ENCODE measurements at regions not wholly inside any gene's neighbourhood (a gene's known extent, or its start where the extent isn't known, plus 50 kb on each side); places are given as distances from the start of the nearest gene placed in this dataset.

DNA sequence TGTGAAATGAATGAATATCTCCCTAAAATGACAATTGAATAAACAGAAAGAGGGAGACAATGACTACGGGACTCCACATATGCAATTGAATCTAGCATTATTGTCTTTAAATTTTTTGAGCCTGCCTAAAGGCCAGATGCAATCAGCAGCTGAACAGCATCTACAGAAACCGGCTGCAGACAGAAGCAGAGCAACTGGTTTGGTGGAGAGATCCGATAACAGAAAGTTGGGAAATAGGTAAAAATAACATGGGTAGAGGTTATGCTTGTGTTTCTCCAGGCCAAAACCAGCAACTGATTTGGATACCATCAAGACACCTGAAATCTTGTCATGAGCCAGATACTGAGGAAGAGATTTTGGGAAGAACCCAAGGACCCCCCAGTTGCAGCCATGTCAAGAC is 146.6 kb downstream of the ZNF33B start (continued):
- TF ChIP-seq, protein P1, sequence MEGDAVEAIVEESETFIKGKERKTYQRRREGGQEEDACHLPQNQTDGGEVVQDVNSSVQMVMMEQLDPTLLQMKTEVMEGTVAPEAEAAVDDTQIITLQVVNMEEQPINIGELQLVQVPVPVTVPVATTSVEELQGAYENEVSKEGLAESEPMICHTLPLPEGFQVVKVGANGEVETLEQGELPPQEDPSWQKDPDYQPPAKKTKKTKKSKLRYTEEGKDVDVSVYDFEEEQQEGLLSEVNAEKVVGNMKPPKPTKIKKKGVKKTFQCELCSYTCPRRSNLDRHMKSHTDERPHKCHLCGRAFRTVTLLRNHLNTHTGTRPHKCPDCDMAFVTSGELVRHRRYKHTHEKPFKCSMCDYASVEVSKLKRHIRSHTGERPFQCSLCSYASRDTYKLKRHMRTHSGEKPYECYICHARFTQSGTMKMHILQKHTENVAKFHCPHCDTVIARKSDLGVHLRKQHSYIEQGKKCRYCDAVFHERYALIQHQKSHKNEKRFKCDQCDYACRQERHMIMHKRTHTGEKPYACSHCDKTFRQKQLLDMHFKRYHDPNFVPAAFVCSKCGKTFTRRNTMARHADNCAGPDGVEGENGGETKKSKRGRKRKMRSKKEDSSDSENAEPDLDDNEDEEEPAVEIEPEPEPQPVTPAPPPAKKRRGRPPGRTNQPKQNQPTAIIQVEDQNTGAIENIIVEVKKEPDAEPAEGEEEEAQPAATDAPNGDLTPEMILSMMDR (IDR thresholded peaks at IDR 0.05; ENCODE audit: low read depth, low read length, missing input control), result no peak
- TF ChIP-seq RXRA (IDR thresholded peaks at IDR 0.05) (no peak), SP1 (IDR thresholded peaks at IDR 0.05) (no peak), RAD21 (IDR thresholded peaks at IDR 0.05) (no peak), TAF1 (conservative IDR thresholded peaks at IDR 0.05) (no peak)

DNA sequence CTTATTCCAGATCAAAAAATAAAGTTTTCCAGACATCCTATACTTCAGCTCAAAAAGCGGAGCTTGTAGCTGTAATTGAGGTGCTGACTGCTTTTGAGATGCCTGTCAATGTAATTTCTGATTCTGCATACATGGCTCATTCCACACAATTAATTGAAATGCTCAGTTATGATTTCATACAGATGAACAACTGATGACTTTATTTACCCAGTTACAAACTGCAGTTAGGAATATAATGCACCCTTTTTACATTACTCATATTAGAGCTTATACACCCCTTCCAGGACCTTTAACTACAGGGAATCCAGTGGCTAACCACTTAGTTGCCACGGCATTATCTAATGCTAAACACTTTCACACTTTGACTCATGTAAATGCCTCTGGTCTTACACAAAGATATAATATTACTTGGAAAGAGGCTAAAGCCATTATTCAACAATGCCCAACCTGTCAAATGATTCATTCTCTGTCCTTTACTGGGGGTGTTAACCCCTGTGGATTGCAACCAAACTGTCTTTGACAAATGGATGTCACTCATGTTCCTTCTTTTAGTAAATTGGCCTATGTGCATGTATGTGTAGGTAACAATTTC is 147.3 kb downstream of the ZNF33B start:
- Histone ChIP-seq H3K9ac (ENCODE audit: low read depth in 1 of 2, low read length in 2 of 2) (no peak overlapping the region), H3K4me3 (ENCODE audit: low read depth in 1 of 3, low read length in 3 of 3) (peak overlapping the region in 1 of 3 donors; percentile 23), H3K36me3 (ENCODE audit: control insufficient read depth in 4 of 4, insufficient read depth in 3 of 4, low read depth in 1 of 4, low read length in 3 of 4) (no peaks in the 10 kb centered on the region), H3K27ac (ENCODE audit: low read depth in 1 of 2, low read length in 2 of 2) (no peak overlapping the region), H3K27me3 (ENCODE audit: control insufficient read depth in 4 of 4, insufficient read depth in 4 of 4, low read length in 3 of 4) (no peaks in the 10 kb centered on the region), H3K4me1 (ENCODE audit: control insufficient read depth in 4 of 4, insufficient read depth in 4 of 4, low read length in 3 of 4) (no peaks in the 10 kb centered on the region), H3K9me3 (ENCODE audit: control insufficient read depth in 4 of 4, low read length in 3 of 4) (peaks cover 0 to 4% (median 1%) of the 10 kb centered on the region in 4 donors)
- no peak for DNase-seq (ENCODE audit: low spot score)
- no peak for TF ChIP-seq TAF1 (conservative IDR thresholded peaks at IDR 0.05)
- no peak for TF ChIP-seq FOXA2 (IDR thresholded peaks at IDR 0.05)
- TF ChIP-seq GABPA (IDR thresholded peaks at IDR 0.05 in 1 of 2, conservative IDR thresholded peaks at IDR 0.05 in 1 of 2), result no peak
- TF ChIP-seq SP1 (IDR thresholded peaks at IDR 0.05), result no peak
- TF ChIP-seq RAD21 (IDR thresholded peaks at IDR 0.05), result no peak
- TF ChIP-seq, protein P2, sequence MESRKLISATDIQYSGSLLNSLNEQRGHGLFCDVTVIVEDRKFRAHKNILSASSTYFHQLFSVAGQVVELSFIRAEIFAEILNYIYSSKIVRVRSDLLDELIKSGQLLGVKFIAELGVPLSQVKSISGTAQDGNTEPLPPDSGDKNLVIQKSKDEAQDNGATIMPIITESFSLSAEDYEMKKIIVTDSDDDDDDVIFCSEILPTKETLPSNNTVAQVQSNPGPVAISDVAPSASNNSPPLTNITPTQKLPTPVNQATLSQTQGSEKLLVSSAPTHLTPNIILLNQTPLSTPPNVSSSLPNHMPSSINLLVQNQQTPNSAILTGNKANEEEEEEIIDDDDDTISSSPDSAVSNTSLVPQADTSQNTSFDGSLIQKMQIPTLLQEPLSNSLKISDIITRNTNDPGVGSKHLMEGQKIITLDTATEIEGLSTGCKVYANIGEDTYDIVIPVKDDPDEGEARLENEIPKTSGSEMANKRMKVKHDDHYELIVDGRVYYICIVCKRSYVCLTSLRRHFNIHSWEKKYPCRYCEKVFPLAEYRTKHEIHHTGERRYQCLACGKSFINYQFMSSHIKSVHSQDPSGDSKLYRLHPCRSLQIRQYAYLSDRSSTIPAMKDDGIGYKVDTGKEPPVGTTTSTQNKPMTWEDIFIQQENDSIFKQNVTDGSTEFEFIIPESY (IDR thresholded peaks at IDR 0.05), result no peak
- TF ChIP-seq, protein P3, sequence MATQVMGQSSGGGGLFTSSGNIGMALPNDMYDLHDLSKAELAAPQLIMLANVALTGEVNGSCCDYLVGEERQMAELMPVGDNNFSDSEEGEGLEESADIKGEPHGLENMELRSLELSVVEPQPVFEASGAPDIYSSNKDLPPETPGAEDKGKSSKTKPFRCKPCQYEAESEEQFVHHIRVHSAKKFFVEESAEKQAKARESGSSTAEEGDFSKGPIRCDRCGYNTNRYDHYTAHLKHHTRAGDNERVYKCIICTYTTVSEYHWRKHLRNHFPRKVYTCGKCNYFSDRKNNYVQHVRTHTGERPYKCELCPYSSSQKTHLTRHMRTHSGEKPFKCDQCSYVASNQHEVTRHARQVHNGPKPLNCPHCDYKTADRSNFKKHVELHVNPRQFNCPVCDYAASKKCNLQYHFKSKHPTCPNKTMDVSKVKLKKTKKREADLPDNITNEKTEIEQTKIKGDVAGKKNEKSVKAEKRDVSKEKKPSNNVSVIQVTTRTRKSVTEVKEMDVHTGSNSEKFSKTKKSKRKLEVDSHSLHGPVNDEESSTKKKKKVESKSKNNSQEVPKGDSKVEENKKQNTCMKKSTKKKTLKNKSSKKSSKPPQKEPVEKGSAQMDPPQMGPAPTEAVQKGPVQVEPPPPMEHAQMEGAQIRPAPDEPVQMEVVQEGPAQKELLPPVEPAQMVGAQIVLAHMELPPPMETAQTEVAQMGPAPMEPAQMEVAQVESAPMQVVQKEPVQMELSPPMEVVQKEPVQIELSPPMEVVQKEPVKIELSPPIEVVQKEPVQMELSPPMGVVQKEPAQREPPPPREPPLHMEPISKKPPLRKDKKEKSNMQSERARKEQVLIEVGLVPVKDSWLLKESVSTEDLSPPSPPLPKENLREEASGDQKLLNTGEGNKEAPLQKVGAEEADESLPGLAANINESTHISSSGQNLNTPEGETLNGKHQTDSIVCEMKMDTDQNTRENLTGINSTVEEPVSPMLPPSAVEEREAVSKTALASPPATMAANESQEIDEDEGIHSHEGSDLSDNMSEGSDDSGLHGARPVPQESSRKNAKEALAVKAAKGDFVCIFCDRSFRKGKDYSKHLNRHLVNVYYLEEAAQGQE (IDR thresholded peaks at IDR 0.05), result no peak
- no peak for TF ChIP-seq HNF4A (conservative IDR thresholded peaks at IDR 0.05)
- no peak for TF ChIP-seq FOXA1 (IDR thresholded peaks at IDR 0.05)
- WGBS, result 66% methylated on average over 2 of the region's 2 CpGs

DNA sequence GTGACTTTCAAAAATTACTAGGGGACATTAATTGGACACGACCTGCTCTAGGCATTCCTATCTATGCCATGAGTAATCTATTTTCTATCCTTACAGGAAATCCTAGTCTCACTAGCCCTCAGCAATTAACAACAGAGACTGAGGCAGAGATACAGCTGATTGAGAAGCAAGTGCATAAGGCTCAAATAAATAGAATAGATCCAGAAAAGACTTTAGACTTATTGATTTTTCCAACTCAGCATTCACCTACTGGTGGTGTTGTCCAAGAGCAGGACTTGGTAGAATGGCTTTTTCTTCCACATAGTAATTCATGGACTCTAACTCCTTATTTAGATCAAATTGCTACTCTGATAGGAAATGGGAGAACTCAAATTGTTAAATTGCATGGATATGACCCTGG is 148.0 kb downstream of the ZNF33B start:
- peak; percentile 38 to 41 for TF ChIP-seq HNF4A (conservative IDR thresholded peaks at IDR 0.05)
- TF ChIP-seq, protein P1 (IDR thresholded peaks at IDR 0.05; ENCODE audit: low read depth, low read length, missing input control), result no peak
- no peaks in the 10 kb centered on the region for H3K27me3 ChIP-seq (ENCODE audit: control insufficient read depth in 4 of 4, insufficient read depth in 4 of 4, low read length in 3 of 4)
- no peak overlapping the region for H3K4me3 ChIP-seq (ENCODE audit: low read depth in 1 of 3, low read length in 3 of 3)
- H3K36me3 ChIP-seq (ENCODE audit: control insufficient read depth in 4 of 4, insufficient read depth in 3 of 4, low read depth in 1 of 4, low read length in 3 of 4), result no peaks in the 10 kb centered on the region
- H3K27ac ChIP-seq (ENCODE audit: low read depth in 1 of 2, low read length in 2 of 2), result no peak overlapping the region
- DNase-seq (ENCODE audit: low spot score), result no peak
- no peak overlapping the region for H3K9ac ChIP-seq (ENCODE audit: low read depth in 1 of 2, low read length in 2 of 2)
- WGBS, result 65% methylated on average over 1 of the region's 1 CpG
- peaks cover 0 to 4% (median 1%) of the 10 kb centered on the region in 4 donors for H3K9me3 ChIP-seq (ENCODE audit: control insufficient read depth in 4 of 4, low read length in 3 of 4)
- H3K4me1 ChIP-seq (ENCODE audit: control insufficient read depth in 4 of 4, insufficient read depth in 4 of 4, low read length in 3 of 4), result no peaks in the 10 kb centered on the region

Data from liver (tissue), 8 donors.